Endothelial cell of umbilical vein (primary cell): ENCODE measurements at regions not wholly inside any gene's neighbourhood (a gene's known extent, or its start where the extent isn't known, plus 50 kb on each side); places are given as distances from the start of the nearest gene placed in this dataset.

Source experiments
- BruUV-seq: library from RNA; stranded (reverse); fragments of 400-500 nt; replicated peaks from 2 replicates; lab custom pipeline; 2021; lab: Mats Ljungman, UMichigan
- CTCF ChIA-PET: fragments of 300-600, 350-600 bp; sonication (Branson Sonifier 250); formaldehyde crosslinking; loops from one replicate; lab custom pipeline; 2021; ENCODE audit warnings: antibody characterized with exemption, inconsistent platforms; lab: Charles Lee
- POLR2A ChIA-PET: fragments of 300-600, 350-600 bp; sonication (Branson Sonifier 250); formaldehyde crosslinking; loops from one replicate; lab custom pipeline; 2021; ENCODE audit warnings: antibody characterized with exemption, inconsistent platforms; lab: Charles Lee
- DNase-seq: peaks from one replicate; pipeline ENCODE4 v3.0.0-alpha.2; 2011; ENCODE audit warnings: low read depth, low spot score
- FAIRE-seq: peaks from 2 replicates; lab custom pipeline; 2011; peaks lifted over from hg19 to GRCh38; lab: Jason Lieb, UNC
- H2AFZ ChIP-seq: 2 replicates; pipeline ENCODE4 v1.6.0; 2012; ENCODE audit warnings: low read depth, low read length, control low read depth, inconsistent platforms
- H3K27ac ChIP-seq: 2 replicates; pipeline ENCODE4 v1.5.1; 2011; ENCODE audit warnings: low read depth, mild to moderate bottlenecking, control low read depth, low read length, moderate library complexity; ENCODE audit not compliant: insufficient read depth
- H3K27me3 ChIP-seq, 2 experiments: 2 replicates each; pipeline versions ENCODE4 v1.6.0 to v1.6.1; 2011; ENCODE audit warnings: low read length in 2 of 2, mixed read lengths in 1 of 2; ENCODE audit not compliant: control insufficient read depth in 2 of 2, insufficient read depth in 2 of 2
- H3K36me3 ChIP-seq, 2 experiments: 2 replicates in 1 of 2; 3 replicates in 1 of 2; pipeline ENCODE4 v1.5.1; 2011; ENCODE audit warnings: low read length in 2 of 2, mild to moderate bottlenecking in 1 of 2, moderate library complexity in 1 of 2; ENCODE audit not compliant: control insufficient read depth in 2 of 2, insufficient read depth in 2 of 2; ENCODE audit errors: extremely low read depth in 1 of 2
- H3K4me1 ChIP-seq: 3 replicates; pipeline ENCODE4 v1.5.1; 2011; ENCODE audit warnings: mild to moderate bottlenecking, low read length; ENCODE audit not compliant: control insufficient read depth, insufficient read depth; ENCODE audit errors: extremely low read depth
- H3K4me2 ChIP-seq: 2 replicates; pipeline ENCODE4 v1.6.1; 2011; ENCODE audit warnings: low read length, control low read depth, mixed read lengths; ENCODE audit not compliant: insufficient read depth
- H3K4me3 ChIP-seq, 3 experiments: fragments of 200-600 bp in 1 of 3; sonication (generic), shearing (Covaris generic) in 1 of 3; replicated peaks in 1 of 3; 2 replicates each; pipeline ENCODE4 v1.5.1; 2011 to 2016; ENCODE audit warnings: control low read depth in 3 of 3, low read length in 3 of 3, mild to moderate bottlenecking in 2 of 3, inconsistent platforms in 1 of 3, low read depth in 1 of 3, moderate library complexity in 1 of 3; ENCODE audit not compliant: insufficient read depth in 1 of 3
- H3K79me2 ChIP-seq: 2 replicates; pipeline ENCODE4 v1.6.0; 2012; ENCODE audit warnings: low read length, inconsistent platforms; ENCODE audit not compliant: control insufficient read depth, insufficient read depth
- H3K9ac ChIP-seq: replicated peaks from 2 replicates; pipeline ENCODE3; 2011; ENCODE audit warnings: low read length, control low read depth; ENCODE audit not compliant: insufficient read depth; ENCODE audit errors: extremely low read depth
- H3K9me1 ChIP-seq: replicated peaks from 3 replicates; pipeline ENCODE4 v1.6.0; 2011; ENCODE audit warnings: mild to moderate bottlenecking, low read length; ENCODE audit not compliant: control insufficient read depth, insufficient read depth; ENCODE audit errors: extremely low read depth
- H3K9me3 ChIP-seq: replicated peaks from 2 replicates; pipeline ENCODE4 v1.5.1; 2012; ENCODE audit warnings: low read length, inconsistent platforms; ENCODE audit not compliant: control insufficient read depth, insufficient read depth
- H4K20me1 ChIP-seq: replicated peaks from 2 replicates; pipeline ENCODE3; 2011; ENCODE audit warnings: mild to moderate bottlenecking, low read length; ENCODE audit not compliant: control insufficient read depth, insufficient read depth; ENCODE audit errors: extremely low read depth
- CTCF ChIP-seq, 2 donors: IDR thresholded peaks; 1 replicate in 1 of 2; 2 replicates in 1 of 2; pipeline ENCODE4 v1.5.1; 2011; ENCODE audit warnings: low read length in 2 of 2, mild to moderate bottlenecking in 2 of 2, moderate library complexity in 2 of 2, control low read depth in 1 of 2, inconsistent platforms in 1 of 2, low read depth in 1 of 2; ENCODE audit not compliant: insufficient read depth in 1 of 2; ENCODE audit errors: extremely low read depth in 1 of 2
- EZH2 ChIP-seq: IDR thresholded peaks from 2 replicates; pipeline ENCODE4 v1.6.1; 2012; ENCODE audit warnings: borderline replicate concordance, low read depth, mild to moderate bottlenecking, moderate library complexity, low read length, inconsistent platforms; ENCODE audit not compliant: severe bottlenecking
- FOS ChIP-seq: IDR thresholded peaks from 2 replicates; pipeline ENCODE4 v1.6.1; 2011; ENCODE audit warnings: mild to moderate bottlenecking, low read length, moderate library complexity, borderline replicate concordance; ENCODE audit not compliant: insufficient read depth
- GATA2 ChIP-seq: IDR thresholded peaks from 2 replicates; pipeline ENCODE4 v1.7.0; 2011; ENCODE audit warnings: low read depth, mild to moderate bottlenecking, moderate library complexity, mixed read lengths, low read length; ENCODE audit not compliant: insufficient read length, insufficient read depth
- JUN ChIP-seq: IDR thresholded peaks from 2 replicates; pipeline ENCODE4 v1.6.1; 2011; ENCODE audit warnings: borderline replicate concordance, low read depth; ENCODE audit not compliant: insufficient read length, insufficient read depth
- MAX ChIP-seq: IDR thresholded peaks from 2 replicates; pipeline ENCODE4 v1.6.1; 2011; ENCODE audit not compliant: insufficient read depth, insufficient read length
- MYC ChIP-seq: IDR thresholded peaks from one replicate; pipeline ENCODE4 v1.6.1; 2011; ENCODE audit warnings: mild to moderate bottlenecking, low read depth, low read length
- POLR2A ChIP-seq: IDR thresholded peaks from 2 replicates; pipeline ENCODE4 v1.6.1; 2012; ENCODE audit warnings: low read depth, mild to moderate bottlenecking, control low read depth, low read length
- POLR2AphosphoS5 ChIP-seq: IDR thresholded peaks from 2 replicates; pipeline ENCODE4 v1.6.1; 2012; ENCODE audit warnings: low read depth, mild to moderate bottlenecking, control low read depth, low read length, moderate library complexity; ENCODE audit not compliant: insufficient read depth
- dilution Hi-C: fragments of 300-500 bp; cut with MboI; formaldehyde crosslinking; loops from one replicate; pipeline ENCODE4 v1.15.0; 2019; ENCODE audit warnings: low sequenced_read_pairs; ENCODE audit not compliant: extremely low pct_ligation_motif_present
- intact Hi-C: fragments of 100-400 bp; cut with micrococcal nuclease; formaldehyde crosslinking; loops from one replicate; pipeline ENCODE4 v1.10.0; 2022

- no peak overlapping the region for H2AFZ ChIP-seq
- intact Hi-C loops, result no loop called here
- H3K36me3 ChIP-seq, result no peaks in the 10 kb centered on the region
- H3K27ac ChIP-seq, result no peak overlapping the region
- no peak overlapping the region for H3K9ac ChIP-seq
- TF ChIP-seq GATA2, result no peak
- no peak for TF ChIP-seq POLR2AphosphoS5
- no peak for TF ChIP-seq MYC
- no peak for TF ChIP-seq MAX
- TF ChIP-seq POLR2A, result no peak
- no peak overlapping the region for H3K4me3 ChIP-seq
- H4K20me1 ChIP-seq, result no peaks in the 10 kb centered on the region
- ChIA-PET CTCF (no interaction called here), POLR2A (no interaction called here)
- DNase-seq, result no peak
- no peaks in the 10 kb centered on the region for H3K9me3 ChIP-seq
- H3K9me1 ChIP-seq, result no peaks in the 10 kb centered on the region
- no peaks in the 10 kb centered on the region for H3K79me2 ChIP-seq
- H3K4me1 ChIP-seq, result no peaks in the 10 kb centered on the region
- dilution Hi-C loops, result no loop called here
- peaks cover 4 to 15% of the 10 kb centered on the region in 2 experiments for H3K27me3 ChIP-seq
- BruUV-seq, result no TSS peak
- no peak overlapping the region for H3K4me2 ChIP-seq
- no peak for FAIRE-seq
Observed at GRCh38 chr5:68542207-68542606, 326.7 kb downstream of the PIK3R1 start.

- H3K9me1 ChIP-seq, result no peaks in the 10 kb centered on the region
- H3K79me2 ChIP-seq, result no peaks in the 10 kb centered on the region
- no peak overlapping the region for H3K4me3 ChIP-seq
- CTCF ChIA-PET, result no interaction called here
- DNase-seq (no peak), FAIRE-seq (no peak)
- POLR2A ChIA-PET, result no interaction called here
- H3K4me2 ChIP-seq, result no peak overlapping the region
- TF ChIP-seq POLR2A, result no peak
- no peak for TF ChIP-seq GATA2
- TF ChIP-seq POLR2AphosphoS5, result no peak
- no peak for TF ChIP-seq FOS
- no peak for TF ChIP-seq EZH2
- no peak for TF ChIP-seq MAX
- TF ChIP-seq CTCF (IDR thresholded peaks at IDR 0.05; ENCODE audit: extremely low read depth in 1 of 2, insufficient read depth in 1 of 2, low read depth in 1 of 2, low read length in 2 of 2), result no peak
- no peak for TF ChIP-seq MYC
- TF ChIP-seq JUN, result no peak
- no peaks in the 10 kb centered on the region for H3K36me3 ChIP-seq
- intact Hi-C loops (no loop called here), dilution Hi-C loops (no loop called here)
- H4K20me1 ChIP-seq, result no peaks in the 10 kb centered on the region
- no TSS peak for BruUV-seq
- H2AFZ ChIP-seq, result no peak overlapping the region
- H3K9me3 ChIP-seq, result no peaks in the 10 kb centered on the region
- H3K27me3 ChIP-seq, result peaks cover 4 to 12% of the 10 kb centered on the region in 2 experiments
- no peak overlapping the region for H3K9ac ChIP-seq
- no peaks in the 10 kb centered on the region for H3K4me1 ChIP-seq
- no peak overlapping the region for H3K27ac ChIP-seq
Observed at GRCh38 chr5:68543212-68543611, 327.7 kb downstream of the PIK3R1 start.
